GM21526 (cell line): ENCODE measurements at regions not wholly inside any gene's neighbourhood (a gene's known extent, or its start where the extent isn't known, plus 50 kb on each side); places are given as distances from the start of the nearest gene placed in this dataset.

ENCODE experiments used
- ATAC-seq: cut with Tn5 transposase; IDR thresholded peaks from one replicate; pipeline ENCODE4 v1.9.1; 2021; ENCODE audit warnings: moderate library complexity; ENCODE audit not compliant: unreplicated experiment, low FRiP score

DNA sequence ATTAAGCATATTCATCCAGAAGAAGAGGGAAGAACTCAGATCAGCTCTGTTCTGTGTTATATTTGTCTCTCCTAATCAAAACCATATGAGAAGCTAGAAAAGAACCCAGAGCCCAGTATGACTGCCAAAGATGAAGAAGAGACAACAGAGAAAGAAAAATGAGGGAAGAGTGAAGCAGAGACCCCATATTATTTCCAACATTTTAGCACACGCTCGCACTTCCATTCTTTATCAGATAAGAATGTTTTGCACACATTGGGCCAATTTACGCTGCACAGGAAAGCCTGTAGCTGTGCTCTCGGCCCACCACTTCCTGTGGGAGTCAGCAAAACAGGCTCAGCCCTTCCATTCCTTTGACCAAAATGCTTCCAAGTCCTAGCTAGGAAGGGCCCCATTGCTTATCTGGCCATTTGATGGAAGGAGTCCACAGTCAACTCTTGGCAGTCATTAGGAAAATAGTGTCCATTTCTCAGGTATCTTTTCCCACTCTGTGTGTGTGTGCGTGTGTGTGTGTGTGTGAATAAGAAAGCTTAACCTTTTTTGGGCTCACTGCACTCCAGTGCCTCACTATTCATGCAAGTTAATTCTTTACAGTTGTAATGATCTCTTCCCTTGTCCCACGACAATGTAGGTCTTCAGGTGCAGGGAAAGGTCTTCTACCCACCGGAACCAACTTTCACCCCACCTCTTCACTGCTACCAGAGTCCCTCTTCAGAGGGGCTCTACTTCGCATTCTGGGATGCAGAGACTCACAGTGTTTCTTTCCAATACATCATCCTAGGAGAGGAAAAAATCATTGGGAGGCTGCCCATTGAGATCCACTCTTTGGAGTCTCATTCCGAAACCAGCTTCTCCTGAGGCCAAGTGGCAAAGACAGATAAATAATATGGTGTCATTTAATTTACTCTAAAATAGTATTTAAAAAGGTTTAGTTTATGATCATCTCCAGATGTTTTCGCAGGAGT lies 237.5 kb downstream of the COG6 start:
- ATAC-seq: no peak

DNA sequence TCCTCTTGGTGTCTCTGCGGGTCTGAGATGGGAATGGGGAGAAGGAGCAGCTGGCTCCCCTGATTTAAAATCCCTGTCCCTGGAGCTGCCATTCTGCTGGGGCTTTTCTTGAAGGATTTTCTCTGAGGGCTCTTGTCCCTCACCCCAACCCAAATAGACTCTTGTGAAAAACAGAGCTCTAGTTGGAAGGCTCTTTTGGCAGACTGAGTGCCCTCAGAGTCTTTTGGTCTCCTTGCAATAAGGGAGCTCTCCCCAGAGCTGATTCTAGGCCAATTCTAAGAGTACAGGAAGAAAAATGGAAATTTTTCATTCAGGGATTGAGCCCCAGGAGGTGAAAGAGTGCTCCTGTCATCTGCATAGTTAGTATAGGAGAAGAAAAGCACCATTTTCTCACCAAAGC lies 238.3 kb downstream of the COG6 start:
- no peak for ATAC-seq

DNA sequence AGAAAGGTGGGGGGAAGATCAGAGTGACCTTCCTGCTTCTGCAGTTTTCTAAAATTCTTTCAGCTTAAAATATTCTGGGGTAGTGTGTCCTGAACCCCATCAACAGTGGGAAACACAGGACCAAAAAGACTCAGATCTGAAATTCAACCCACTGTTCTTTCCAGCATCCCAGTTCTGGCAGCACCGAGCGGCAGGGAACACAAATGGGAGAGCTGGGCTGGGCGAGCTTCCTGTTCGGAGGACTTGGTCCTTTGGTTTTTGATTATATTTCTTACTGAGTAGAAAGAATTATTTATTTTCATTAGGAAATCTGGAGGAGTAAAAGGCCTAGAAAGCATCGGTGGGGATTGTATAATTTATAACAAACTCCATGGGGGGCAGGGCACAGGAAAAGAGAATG lies 239.1 kb downstream of the COG6 start:
- ATAC-seq: no peak

DNA sequence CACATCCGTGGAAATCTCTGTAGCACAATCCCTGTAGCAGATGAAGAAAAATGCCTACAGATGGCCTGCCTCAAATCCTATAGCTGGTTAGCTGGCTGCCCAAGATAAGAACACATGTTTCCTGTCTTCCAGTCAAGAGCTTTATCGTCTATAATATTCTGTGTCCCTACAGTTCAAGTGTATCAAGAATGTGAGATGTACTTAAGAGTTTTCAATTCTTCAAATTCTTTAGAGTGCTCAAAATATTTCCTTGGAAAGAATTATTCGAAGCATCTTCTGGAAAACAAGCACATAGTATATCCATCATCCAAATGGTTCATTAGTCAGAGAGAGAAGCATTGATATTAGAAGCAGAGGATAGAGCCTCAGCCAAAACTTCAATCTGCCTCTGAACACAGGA lies 239.8 kb downstream of the COG6 start:
- no peak for ATAC-seq

DNA sequence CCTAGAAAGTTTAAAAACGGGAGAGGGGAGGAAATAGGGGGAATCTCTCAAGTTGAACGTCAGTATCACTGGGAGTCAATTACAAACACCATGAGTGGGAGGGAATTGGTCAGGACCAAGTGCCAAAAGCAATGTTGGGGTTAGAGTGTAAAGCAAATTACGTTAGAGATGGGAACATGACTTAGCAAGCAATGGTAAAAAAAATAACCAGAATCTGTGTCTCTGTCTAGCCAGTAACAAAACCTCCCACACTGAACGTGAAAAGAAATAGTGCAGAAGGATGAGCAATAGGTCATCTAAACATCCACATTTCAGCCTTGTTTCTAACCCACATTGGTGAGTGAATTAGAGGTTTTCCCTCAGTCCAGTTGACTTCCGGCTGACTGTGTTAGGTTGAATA lies 242.2 kb downstream of the COG6 start:
- no peak for ATAC-seq

DNA sequence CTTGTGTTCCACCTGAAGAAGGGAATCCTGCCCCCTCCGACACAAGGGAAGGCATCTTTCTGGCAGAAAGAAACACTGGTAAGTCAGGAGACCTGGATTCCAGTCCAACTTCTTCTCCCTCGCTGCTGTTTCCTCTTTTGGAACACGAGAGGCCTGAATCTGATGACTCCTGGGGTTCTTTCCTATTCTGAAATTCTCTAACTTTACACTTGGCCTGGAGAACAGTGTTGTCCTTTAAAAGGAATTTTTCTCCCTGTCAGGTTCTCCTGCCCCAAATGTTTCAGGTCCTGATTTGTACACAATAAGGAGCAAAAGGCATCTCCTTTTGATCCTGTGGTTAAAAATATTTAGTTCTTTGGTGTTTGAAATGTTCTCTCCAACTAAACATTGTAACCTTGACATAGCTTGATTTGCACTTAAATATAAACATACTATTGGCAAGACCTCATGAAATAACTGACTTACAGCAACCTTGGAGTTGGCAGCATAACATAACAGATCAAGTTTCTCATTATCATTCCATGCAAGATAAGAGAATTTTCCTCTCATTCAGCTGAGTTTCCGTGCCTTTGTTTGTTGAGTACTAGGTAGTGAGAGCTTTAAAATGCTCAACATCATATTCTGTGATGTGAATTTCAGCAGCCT lies 244.8 kb downstream of the COG6 start:
- no peak for ATAC-seq

DNA sequence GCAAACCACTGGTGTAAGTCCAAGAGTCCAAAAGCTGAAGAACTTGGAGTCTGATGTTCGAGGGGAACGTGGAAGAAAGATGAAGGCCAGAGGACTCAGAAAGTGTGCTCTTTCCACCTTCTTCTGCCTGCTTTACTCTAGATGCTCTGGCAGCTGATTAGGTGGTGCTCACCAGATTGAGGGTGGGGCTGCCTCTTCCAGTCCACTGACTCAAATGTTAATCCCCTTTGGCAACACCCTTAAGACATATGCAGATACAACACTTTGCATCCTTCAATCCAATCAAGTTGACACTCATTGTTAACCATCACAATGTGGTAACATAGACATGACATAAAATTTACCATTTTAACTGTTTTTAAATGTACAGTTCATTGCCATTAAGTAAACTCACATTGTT lies 249.5 kb downstream of the COG6 start:
- no peak for ATAC-seq

DNA sequence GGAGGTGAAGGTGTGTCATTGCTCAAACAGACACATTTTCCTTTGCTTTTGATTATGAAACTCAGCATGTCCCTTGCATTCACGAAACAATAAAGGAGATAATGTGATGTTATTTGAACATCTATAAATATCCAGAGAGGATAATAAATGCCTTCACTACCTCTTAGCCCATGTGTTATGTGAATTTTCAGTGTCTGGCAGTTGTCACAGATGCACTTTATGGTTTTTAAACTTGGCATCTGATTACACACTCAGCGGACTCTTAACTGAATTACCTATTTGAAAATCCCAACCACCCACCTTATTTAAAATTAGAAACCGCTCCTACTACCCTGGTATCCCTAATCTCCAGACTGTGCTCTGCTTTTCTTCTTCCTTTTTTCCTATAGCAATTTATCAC lies 254.2 kb downstream of the COG6 start:
- ATAC-seq: no peak

DNA sequence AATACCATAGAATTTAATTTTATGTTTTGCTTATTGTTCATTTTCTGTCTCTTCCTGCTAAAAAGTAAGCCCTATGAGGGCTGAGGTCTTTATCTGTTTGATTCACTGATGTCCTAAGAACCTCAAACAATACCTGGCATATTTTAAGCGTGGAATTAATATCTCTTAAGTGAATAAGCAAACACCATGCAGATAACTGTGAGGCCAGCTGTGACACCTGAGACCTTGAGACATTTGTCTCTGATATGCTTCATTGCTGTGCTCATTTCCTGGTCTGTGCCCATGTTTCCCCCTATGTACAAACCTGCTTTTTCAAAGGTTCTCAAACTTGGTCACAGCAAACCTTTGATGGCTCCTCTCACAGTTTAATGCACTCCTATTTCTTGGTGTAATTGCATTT lies 254.6 kb downstream of the COG6 start:
- no peak for ATAC-seq

DNA sequence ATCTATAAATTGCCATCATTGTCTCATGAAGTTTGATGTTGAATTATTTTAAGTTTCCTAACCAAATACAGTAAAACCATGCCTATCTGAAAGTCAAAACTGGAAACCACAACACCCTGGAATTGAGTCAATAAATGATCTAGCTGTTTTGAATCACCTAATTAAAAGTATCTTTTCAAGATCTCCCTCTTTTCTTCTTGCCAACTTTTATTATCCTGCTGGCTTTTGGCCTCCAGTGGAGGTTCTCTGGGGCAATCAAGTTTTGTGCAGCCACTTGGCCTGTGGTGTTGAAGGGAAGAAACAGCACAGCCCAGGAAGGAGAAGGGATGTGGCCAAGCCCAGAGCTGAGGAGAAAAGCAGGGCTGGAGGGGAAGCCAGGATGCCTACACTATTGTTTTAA lies 255.4 kb downstream of the COG6 start:
- no peak for ATAC-seq

DNA sequence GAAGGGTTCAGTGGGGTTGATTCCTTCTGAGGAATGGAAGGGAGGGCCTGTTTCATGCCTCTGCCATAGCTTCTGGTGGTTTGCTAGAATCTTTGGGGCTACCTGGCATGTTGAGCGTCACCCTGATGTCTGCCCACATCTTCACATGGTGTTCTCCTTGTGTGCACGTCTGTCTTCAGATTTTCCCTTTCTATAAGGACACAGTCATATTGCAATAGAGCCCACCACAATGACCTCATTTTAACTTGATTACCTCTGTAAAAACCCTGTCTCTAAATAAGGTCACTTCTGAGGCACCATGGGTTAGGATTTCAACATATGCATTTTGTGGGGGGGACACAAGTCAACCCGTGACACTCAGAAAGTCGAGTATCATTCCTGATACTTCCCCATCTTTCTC lies 257.9 kb downstream of the COG6 start:
- no peak for ATAC-seq

DNA sequence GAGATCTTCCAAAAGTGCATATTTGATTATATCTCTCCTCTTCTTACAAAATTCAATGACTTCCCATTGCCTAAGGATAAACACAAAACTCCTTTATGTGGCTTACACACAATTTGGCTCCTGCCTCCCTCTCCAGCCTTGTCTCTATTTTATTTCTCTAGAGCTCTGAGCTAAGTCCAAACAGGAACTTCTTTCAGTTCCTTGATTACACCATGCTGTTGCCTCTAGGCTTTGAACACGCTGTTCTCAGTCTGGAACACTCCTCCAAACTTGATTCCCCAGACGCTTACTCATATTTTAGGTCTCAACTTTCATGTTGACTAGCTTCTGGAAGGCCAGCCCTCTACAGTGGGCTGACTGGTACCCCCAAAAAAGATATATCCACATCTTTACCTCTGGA lies 258.5 kb downstream of the COG6 start:
- no peak for ATAC-seq

DNA sequence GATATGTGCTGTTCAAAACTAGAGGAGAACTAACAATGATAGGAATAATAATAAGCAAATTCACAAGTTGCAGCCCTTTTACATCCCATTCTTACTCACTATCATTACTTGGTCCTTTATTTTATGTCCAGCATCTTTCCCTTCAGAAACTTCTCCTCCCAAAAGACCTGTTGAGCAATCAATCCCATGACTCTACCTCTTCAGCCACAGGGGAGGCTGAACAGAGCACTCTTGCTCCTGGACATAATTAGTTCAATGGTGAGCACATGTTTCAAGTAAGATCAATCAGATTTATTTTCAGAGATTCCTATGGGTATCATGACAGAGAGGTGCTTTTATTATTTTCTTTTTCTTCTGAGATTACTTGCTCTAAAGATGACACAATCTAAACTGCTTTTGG lies 260.0 kb downstream of the COG6 start:
- no peak for ATAC-seq

DNA sequence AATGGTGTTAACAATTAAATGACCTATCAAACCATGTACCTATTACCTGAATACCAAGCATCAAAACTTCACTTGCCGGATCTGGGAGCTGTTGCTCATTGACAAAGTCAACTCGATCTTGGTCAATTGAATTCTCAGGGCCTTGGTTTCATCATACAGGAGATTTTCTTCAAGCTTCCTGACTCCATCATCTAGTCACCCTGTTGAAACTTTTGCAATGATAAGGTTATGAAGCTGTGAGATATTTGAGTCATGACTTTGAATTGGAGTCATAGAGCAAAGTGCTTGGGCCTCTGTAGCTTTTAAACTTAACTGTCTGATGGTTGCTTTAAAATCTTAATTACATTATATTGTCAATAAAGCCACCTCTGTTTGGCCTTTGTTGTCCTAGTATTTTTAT lies 260.9 kb downstream of the COG6 start:
- ATAC-seq: no peak

DNA sequence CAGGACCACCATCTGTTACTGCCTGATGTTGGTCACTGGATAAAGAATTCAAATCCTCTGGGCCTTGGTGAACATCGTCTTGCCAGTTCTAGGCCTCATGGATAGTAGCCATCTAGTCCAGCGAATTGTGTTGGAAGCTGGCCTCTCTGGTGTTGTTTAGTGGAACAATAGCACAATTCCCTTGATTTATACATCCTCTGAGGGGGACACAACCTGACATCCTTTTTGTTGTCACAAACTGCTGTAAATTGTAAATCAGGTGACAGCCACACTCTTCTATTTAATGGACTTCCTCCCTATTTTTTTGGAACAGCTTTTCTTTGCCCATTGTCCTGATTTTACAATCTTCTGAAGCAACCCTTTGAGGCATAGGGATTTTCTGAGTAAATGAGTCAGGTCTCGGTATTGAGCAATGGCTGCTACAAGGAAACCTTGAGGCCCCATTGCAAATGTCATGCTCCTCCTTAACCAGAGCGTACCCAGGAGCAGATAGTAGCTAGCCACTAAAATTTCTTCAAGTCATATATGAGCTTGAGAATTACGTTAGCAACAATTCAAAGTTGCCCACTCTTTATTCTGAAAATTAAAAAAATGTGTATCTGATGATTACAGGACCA lies 263.3 kb downstream of the COG6 start:
- no peak for ATAC-seq

DNA sequence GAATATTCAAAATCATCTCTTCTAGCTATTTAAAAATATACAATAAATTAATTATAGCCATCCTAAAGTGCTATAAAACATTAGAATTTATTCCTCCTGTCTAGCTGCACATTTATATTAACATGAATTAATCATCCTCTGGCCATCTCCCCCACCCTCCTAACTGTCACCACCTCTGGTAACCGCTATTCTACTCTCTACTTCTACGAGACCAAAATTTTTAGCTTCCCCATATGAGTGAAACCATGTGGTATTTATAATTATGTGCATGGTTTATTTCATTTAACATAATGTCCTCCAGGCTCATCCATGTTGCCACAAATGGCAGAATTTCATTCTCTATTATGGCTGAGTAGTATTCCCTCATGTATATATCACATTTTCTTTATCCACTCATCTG lies 265.2 kb downstream of the COG6 start:
- ATAC-seq: no peak

DNA sequence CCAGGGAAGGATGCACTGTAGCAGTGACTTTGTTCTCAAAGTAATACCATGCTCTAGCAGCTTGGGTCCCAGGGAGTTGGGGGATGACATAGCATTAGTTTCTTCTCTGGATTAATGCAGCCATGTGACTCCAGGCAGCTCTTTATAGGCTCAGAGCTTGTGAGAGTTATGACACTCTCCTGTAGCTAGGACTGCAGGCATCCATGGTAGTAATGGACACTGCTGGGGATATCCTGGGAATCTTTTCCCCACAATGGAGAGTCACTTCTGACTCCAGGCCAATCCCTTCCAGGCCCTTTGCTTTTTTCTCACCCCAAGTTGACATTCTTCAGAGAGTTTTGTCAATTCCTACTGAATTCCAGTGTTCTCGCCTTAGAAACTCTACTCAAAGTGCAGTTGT lies 270.9 kb downstream of the COG6 start:
- ATAC-seq: no peak

DNA sequence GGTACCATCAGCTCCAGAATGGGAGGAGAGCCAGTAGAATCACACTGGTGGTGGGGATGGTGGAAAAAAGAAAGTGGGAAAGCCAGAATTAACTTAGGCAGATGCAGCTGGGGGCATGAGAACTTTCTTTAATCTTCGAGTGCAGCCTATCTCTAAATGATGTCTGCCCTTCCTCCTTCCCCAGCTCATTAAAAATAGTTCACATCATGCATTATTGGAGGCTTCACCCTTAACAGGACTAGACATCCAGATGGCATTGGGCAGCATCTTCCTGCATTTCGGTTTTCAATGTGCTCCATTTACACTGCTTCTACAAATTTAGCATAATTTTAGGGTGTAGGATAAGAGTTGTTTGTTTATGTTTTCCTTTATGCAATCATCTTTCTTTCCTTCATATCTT lies 272.8 kb downstream of the COG6 start:
- ATAC-seq: no peak

DNA sequence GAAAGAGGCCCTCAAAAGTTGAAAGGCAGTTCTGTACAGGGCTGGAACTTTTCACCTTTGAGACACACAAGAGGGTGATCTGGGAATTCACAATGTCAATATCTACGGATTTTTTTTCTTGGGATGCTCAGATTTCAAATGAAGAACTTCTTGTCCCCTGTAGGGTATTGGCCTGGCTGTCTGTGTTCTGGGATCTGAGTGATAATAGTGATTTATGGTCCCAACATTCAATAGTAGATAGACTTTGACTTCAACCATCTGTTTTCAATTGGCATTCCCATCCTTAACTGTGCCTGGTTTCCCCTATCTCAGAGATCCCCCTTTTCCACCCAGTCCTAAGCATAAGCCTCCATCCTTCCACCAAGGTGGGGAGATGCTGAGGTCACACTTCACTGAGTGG lies 274.1 kb downstream of the COG6 start:
- ATAC-seq: no peak

DNA sequence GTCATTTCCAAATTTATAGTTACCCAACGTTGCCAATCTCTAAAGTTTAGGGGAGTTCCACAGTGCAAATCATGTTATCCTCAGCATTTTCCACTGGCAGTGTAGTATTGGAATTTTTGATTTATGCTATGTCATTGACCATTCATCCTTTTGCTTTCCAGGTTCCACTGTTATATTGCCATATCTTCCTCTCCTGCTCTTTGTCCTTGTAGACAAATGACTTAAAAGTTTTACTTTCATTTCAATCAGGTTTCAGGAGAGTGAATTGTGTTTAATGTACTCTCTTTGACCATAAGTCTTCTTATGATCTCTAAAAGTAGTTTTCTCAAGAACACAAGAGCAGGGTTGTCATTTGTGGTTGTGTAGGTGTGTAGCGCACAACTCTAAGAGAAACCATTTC lies 274.6 kb downstream of the COG6 start:
- no peak for ATAC-seq

DNA sequence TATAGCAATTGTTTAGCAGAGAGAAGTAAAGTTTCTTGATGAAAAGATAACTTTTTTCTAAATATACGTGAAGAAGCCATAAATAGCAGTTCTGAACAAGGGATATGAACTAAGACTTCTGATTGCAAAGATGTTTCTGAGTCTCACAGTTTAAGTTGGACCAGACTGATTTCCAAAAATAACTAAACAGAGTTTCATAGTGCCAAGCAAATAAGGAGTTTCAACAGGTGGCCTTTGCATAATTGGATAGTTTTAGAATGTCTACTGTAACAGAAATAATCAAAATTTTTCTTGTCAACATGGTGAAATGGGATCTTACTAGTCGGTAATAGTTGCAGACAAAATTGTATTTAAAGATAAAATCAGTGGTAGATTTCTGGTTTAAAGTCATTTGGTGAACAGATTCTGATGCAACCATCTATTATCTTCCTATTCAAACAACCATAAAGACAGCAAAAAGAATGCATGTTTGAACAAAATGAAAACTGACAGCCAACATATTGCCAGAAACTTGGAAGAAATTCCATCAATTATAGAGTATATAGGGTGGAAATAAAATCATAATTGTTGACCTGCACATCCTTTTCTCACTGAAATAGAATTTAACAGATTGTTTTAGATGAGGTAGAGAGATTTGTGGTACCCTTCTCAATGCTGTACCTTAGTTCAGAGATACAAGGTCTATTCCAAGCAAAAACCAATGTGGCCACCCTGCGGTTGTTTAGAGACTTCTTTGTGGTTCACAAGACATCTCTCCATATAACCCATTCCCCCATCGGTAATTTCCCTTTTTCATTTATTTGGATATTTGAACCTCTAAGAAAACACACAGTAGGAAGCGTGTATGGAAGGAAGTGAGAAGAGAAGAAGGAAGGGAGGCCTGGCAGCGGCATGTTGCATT lies 275.3 kb downstream of the COG6 start:
- ATAC-seq: no peak
